K562 (cell line): ENCODE measurements at regions not wholly inside any gene's neighbourhood (a gene's known extent, or its start where the extent isn't known, plus 50 kb on each side); places are given as distances from the start of the nearest gene placed in this dataset.

Experiments used
- ELF1 ChIP-seq: fragments of 200-800 bp; sonication (Bioruptor generic); IDR thresholded peaks from 2 replicates; pipeline ENCODE4 v1.6.1; 2016; ENCODE audit warnings: missing genetic modification characterization, missing compliant biosample characterization
- FOXM1 ChIP-seq, 2 experiments: fragments of 450-650 bp in 1 of 2; sonication (generic) in 1 of 2; formaldehyde crosslinking in 1 of 2; IDR thresholded peaks; 2 replicates each; pipeline versions ENCODE4 v1.6.1 to v1.9.0; 2017 to 2022; ENCODE audit warnings: low read depth in 2 of 2, mild to moderate bottlenecking in 2 of 2, missing genetic modification reagents in 1 of 2, moderate library complexity in 1 of 2
- KDM4B ChIP-seq, 2 experiments: fragments of 450-650 bp in 1 of 2; sonication (generic) in 1 of 2; IDR thresholded peaks; 2 replicates each; pipeline ENCODE4 v1.6.1; 2016 to 2017; ENCODE audit warnings: borderline replicate concordance in 2 of 2, antibody characterized with exemption in 1 of 2, low read depth in 1 of 2, mild to moderate bottlenecking in 1 of 2
- SIN3A ChIP-seq, 2 experiments: fragments of 150-350 bp in 1 of 2; IDR thresholded peaks; 2 replicates each; pipeline ENCODE4 v1.6.1; 2011 to 2016; ENCODE audit warnings: borderline replicate concordance in 2 of 2, low read depth in 2 of 2, low read length in 2 of 2, mild to moderate bottlenecking in 2 of 2, moderate library complexity in 2 of 2; ENCODE audit not compliant: control insufficient read depth in 1 of 2
- TF ChIP-seq, protein P1 (sequence below): sonication (generic); formaldehyde crosslinking; IDR thresholded peaks from 2 replicates; pipeline ENCODE4 v1.8.0; 2023; ENCODE audit warnings: mild to moderate bottlenecking, missing genetic modification reagents

- TF ChIP-seq FOXM1 (IDR thresholded peaks at IDR 0.05; ENCODE audit: low read depth) (no peak), FOXM1 (CRISPR knock-in tag; IDR thresholded peaks at IDR 0.05; ENCODE audit: low read depth) (no peak), SIN3A (IDR thresholded peaks at IDR 0.05; ENCODE audit: borderline replicate concordance in 2 of 2, control insufficient read depth in 1 of 2, low read depth in 2 of 2, low read length in 2 of 2) (no peak), KDM4B (IDR thresholded peaks at IDR 0.05; ENCODE audit: borderline replicate concordance in 2 of 2, low read depth in 1 of 2) (no peak), ELF1 (tag) (no peak)
- TF ChIP-seq, protein P1, sequence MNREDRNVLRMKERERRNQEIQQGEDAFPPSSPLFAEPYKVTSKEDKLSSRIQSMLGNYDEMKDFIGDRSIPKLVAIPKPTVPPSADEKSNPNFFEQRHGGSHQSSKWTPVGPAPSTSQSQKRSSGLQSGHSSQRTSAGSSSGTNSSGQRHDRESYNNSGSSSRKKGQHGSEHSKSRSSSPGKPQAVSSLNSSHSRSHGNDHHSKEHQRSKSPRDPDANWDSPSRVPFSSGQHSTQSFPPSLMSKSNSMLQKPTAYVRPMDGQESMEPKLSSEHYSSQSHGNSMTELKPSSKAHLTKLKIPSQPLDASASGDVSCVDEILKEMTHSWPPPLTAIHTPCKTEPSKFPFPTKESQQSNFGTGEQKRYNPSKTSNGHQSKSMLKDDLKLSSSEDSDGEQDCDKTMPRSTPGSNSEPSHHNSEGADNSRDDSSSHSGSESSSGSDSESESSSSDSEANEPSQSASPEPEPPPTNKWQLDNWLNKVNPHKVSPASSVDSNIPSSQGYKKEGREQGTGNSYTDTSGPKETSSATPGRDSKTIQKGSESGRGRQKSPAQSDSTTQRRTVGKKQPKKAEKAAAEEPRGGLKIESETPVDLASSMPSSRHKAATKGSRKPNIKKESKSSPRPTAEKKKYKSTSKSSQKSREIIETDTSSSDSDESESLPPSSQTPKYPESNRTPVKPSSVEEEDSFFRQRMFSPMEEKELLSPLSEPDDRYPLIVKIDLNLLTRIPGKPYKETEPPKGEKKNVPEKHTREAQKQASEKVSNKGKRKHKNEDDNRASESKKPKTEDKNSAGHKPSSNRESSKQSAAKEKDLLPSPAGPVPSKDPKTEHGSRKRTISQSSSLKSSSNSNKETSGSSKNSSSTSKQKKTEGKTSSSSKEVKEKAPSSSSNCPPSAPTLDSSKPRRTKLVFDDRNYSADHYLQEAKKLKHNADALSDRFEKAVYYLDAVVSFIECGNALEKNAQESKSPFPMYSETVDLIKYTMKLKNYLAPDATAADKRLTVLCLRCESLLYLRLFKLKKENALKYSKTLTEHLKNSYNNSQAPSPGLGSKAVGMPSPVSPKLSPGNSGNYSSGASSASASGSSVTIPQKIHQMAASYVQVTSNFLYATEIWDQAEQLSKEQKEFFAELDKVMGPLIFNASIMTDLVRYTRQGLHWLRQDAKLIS (CRISPR knock-in tag), result no peak
These were observed 312.9 kb downstream of the CDC5L start for GRCh38 chr6:44700422-44700821.
